CD14-positive monocyte (primary cell): ENCODE measurements at regions not wholly inside any gene's neighbourhood (a gene's known extent, or its start where the extent isn't known, plus 50 kb on each side); places are given as distances from the start of the nearest gene placed in this dataset.

Source experiments
- DNase-seq, 3 donors: peaks; one replicate each; pipeline ENCODE4 v3.0.0-alpha.2; 2011 to 2022
- H2AFZ ChIP-seq: 2 replicates; pipeline ENCODE4 v1.6.0; 2012; ENCODE audit warnings: mild to moderate bottlenecking, low read depth, low read length, inconsistent platforms; ENCODE audit not compliant: insufficient read depth, poor library complexity, severe bottlenecking
- H3K27ac ChIP-seq, 2 donors: 1 replicate in 1 of 2; 2 replicates in 1 of 2; pipeline ENCODE4 v1.5.1; 2012 to 2013; ENCODE audit warnings: low read length in 2 of 2, control low read depth in 1 of 2, inconsistent platforms in 1 of 2, low read depth in 1 of 2, mild to moderate bottlenecking in 1 of 2
- H3K27me3 ChIP-seq, 2 donors: one replicate each; pipeline versions ENCODE4 v1.6.0 to v1.6.1; 2011 to 2013; ENCODE audit warnings: low read length in 2 of 2; ENCODE audit not compliant: control insufficient read depth in 2 of 2, insufficient read depth in 2 of 2
- H3K36me3 ChIP-seq, 2 donors: replicated peaks in 1 of 2; 1 replicate in 1 of 2; 2 replicates in 1 of 2; pipeline versions ENCODE4 v1.5.1 to v1.6.1; 2012 to 2013; ENCODE audit warnings: low read length in 2 of 2, control low read depth in 1 of 2, inconsistent platforms in 1 of 2, mild to moderate bottlenecking in 1 of 2; ENCODE audit not compliant: insufficient read depth in 2 of 2, control insufficient read depth in 1 of 2
- H3K4me1 ChIP-seq, 2 donors: 1 replicate in 1 of 2; 2 replicates in 1 of 2; pipeline versions ENCODE4 v1.5.1 to v1.6.1; 2012 to 2013; ENCODE audit warnings: low read length in 2 of 2, control low read depth in 1 of 2, inconsistent platforms in 1 of 2, mild to moderate bottlenecking in 1 of 2, moderate library complexity in 1 of 2; ENCODE audit not compliant: insufficient read depth in 2 of 2, control insufficient read depth in 1 of 2
- H3K4me2 ChIP-seq: replicated peaks from 2 replicates; pipeline ENCODE3; 2012; ENCODE audit warnings: low read length, moderate library complexity, mild to moderate bottlenecking; ENCODE audit not compliant: poor library complexity, severe bottlenecking; ENCODE audit errors: extremely low read depth
- H3K4me3 ChIP-seq, 3 experiments: fragments of 200-600 bp in 1 of 3; sonication (generic) in 1 of 3; replicated peaks in 1 of 3; 1 replicate in 2 of 3; 2 replicates in 1 of 3; pipeline ENCODE4 v1.5.1; 2011 to 2013; ENCODE audit warnings: low read length in 3 of 3, mild to moderate bottlenecking in 3 of 3, control low read depth in 2 of 3, low read depth in 2 of 3, inconsistent platforms in 1 of 3, moderate library complexity in 1 of 3
- H3K79me2 ChIP-seq: 2 replicates; pipeline ENCODE4 v1.6.0; 2012; ENCODE audit warnings: mild to moderate bottlenecking, control low read depth, inconsistent platforms, low read length, moderate library complexity; ENCODE audit not compliant: insufficient read depth
- H3K9ac ChIP-seq: 2 replicates; pipeline ENCODE4 v1.6.0; 2017; ENCODE audit warnings: low read length, mild to moderate bottlenecking; ENCODE audit not compliant: insufficient read depth, poor library complexity, severe bottlenecking
- H3K9me3 ChIP-seq, 2 donors: replicated peaks in 1 of 2; 1 replicate in 1 of 2; 2 replicates in 1 of 2; pipeline versions ENCODE4 v1.5.1 to v1.6.1; 2012 to 2013; ENCODE audit warnings: low read length in 2 of 2, control low read depth in 1 of 2; ENCODE audit not compliant: control insufficient read depth in 1 of 2, insufficient read depth in 1 of 2
- H4K20me1 ChIP-seq: 2 replicates; pipeline ENCODE4 v1.6.0; 2012; ENCODE audit warnings: mild to moderate bottlenecking, low read length, control low read depth, moderate library complexity; ENCODE audit not compliant: insufficient read depth
- H3K27ac Mint-ChIP-seq, 7 donors: one replicate each; pipeline ENCODE4 v1.8.0; 2020; ENCODE audit warnings: mild to moderate bottlenecking in 7 of 7, mixed read lengths in 7 of 7, moderate library complexity in 6 of 7, inconsistent platforms in 2 of 7
- H3K27me3 Mint-ChIP-seq, 3 donors: one replicate each; pipeline ENCODE4 v1.8.0; 2021 to 2022; ENCODE audit warnings: low read depth in 3 of 3, mild to moderate bottlenecking in 3 of 3, mixed read lengths in 3 of 3, moderate library complexity in 3 of 3, inconsistent platforms in 1 of 3
- H3K36me3 Mint-ChIP-seq, 2 donors: one replicate each; pipeline ENCODE4 v1.8.0; 2020; ENCODE audit warnings: mixed read lengths in 2 of 2, inconsistent platforms in 1 of 2, mild to moderate bottlenecking in 1 of 2
- H3K4me1 Mint-ChIP-seq: one replicate; pipeline ENCODE4 v1.8.0; 2020; ENCODE audit warnings: mild to moderate bottlenecking, mixed read lengths
- H3K4me3 Mint-ChIP-seq, 2 donors: one replicate each; pipeline ENCODE4 v1.8.0; 2020; ENCODE audit warnings: mild to moderate bottlenecking in 2 of 2, mixed read lengths in 2 of 2, moderate library complexity in 1 of 2
- H3K9me3 Mint-ChIP-seq, 7 donors: one replicate each; pipeline ENCODE4 v1.8.0; 2020 to 2022; ENCODE audit warnings: mixed read lengths in 7 of 7, mild to moderate bottlenecking in 6 of 7, moderate library complexity in 6 of 7, inconsistent platforms in 2 of 7
- WGBS: methylation state at CpG from one replicate; pipeline ENCODE4 v1.1.5; 2013; ENCODE audit warnings: missing lambda C conversion rate; ENCODE audit not compliant: insufficient coverage; 5-methylcytosine and 5-hydroxymethylcytosine counted together
- intact Hi-C, 2 donors: fragments of 100-400 bp; cut with micrococcal nuclease; formaldehyde crosslinking; loops; one replicate each; pipeline versions ENCODE4 v1.15.0 to v1.15.1; 2023
- TF ChIP-seq, protein P1 (sequence below): fragments of 200-600 bp; IDR thresholded peaks from one replicate; pipeline ENCODE4 v1.8.0; 2022; ENCODE audit warnings: antibody characterized with exemption, mild to moderate bottlenecking

GRCh38 chr12:13594731-13595514 is 386.5 kb downstream of the GRIN2B start:
- Histone ChIP-seq H3K4me1 (no peaks in the 10 kb centered on the region), H3K4me3 (no peak overlapping the region), H3K4me2 (no peak overlapping the region), H3K9me3 (no peaks in the 10 kb centered on the region), H3K79me2 (no peaks in the 10 kb centered on the region), H2AFZ (no peak overlapping the region), H3K36me3 (no peaks in the 10 kb centered on the region), H3K9ac (no peak overlapping the region), H3K27me3 (no peaks in the 10 kb centered on the region), H3K27ac (no peak overlapping the region), H4K20me1 (no peaks in the 10 kb centered on the region)
- 77% methylated on average over 3 of the region's 5 CpGs for WGBS
- H3K27ac Mint-ChIP-seq, result no peak overlapping the region
- H3K9me3 Mint-ChIP-seq, result peaks cover 0 to 2% (median 0%) of the 10 kb centered on the region in 7 donors
- H3K4me1 Mint-ChIP-seq, result no peaks in the 10 kb centered on the region
- no peak for DNase-seq
- TF ChIP-seq, protein P1, sequence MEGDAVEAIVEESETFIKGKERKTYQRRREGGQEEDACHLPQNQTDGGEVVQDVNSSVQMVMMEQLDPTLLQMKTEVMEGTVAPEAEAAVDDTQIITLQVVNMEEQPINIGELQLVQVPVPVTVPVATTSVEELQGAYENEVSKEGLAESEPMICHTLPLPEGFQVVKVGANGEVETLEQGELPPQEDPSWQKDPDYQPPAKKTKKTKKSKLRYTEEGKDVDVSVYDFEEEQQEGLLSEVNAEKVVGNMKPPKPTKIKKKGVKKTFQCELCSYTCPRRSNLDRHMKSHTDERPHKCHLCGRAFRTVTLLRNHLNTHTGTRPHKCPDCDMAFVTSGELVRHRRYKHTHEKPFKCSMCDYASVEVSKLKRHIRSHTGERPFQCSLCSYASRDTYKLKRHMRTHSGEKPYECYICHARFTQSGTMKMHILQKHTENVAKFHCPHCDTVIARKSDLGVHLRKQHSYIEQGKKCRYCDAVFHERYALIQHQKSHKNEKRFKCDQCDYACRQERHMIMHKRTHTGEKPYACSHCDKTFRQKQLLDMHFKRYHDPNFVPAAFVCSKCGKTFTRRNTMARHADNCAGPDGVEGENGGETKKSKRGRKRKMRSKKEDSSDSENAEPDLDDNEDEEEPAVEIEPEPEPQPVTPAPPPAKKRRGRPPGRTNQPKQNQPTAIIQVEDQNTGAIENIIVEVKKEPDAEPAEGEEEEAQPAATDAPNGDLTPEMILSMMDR, result no peak
- no peak overlapping the region for H3K4me3 Mint-ChIP-seq
- no peaks in the 10 kb centered on the region for H3K27me3 Mint-ChIP-seq
- no peaks in the 10 kb centered on the region for H3K36me3 Mint-ChIP-seq
- intact Hi-C loops, result no loop called here

DNA sequence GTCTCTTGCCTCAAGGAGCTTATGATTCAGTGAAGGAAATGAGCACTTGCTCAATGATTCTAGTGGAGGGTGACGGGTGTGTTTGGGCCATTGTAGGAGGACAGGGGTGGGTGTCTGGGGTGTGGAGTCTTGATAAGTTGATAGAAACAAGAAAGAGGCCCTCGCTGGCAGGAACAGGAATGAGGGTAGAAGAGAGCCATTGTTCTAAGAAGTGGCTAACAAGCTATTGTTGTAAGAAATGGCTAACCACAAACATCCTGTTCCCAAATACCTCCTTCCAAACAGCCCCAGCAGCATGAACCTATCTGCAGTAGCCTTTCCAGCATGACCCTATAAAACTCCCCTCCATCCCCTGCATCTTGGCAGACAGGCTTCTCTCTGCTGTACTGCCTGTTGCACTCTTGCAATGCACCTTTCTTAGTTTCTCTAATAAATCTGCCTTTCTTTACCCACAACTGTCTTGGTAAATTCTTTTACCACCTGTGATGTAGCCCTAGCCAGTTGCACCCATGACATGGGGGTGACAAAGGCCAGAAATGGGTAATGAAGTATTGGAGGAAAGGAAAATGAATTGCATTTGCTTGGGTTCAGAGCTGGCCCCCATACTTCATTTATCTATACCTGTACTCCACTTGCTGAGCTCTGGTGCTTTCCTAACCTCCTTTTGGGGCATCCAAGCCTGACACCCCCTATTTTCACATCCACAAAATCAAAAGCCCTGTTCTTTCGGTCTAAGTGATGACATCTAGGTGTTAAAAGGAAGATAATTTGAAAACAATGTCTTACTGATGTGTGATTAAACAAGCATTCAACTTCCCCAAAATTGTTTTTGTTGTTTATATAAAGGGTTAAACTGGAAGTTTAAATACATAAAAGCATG is 389.1 kb downstream of the GRIN2B start:
- peaks cover 0 to 2% (median 0%) of the 10 kb centered on the region in 7 donors for H3K9me3 Mint-ChIP-seq
- H3K4me3 Mint-ChIP-seq, result peak overlapping the region in 1 of 2 donors; percentile 24
- no peaks in the 10 kb centered on the region for H3K4me1 Mint-ChIP-seq
- H3K9me3 ChIP-seq, result no peaks in the 10 kb centered on the region
- no peak overlapping the region for H3K27ac ChIP-seq
- no peaks in the 10 kb centered on the region for H3K27me3 Mint-ChIP-seq
- H3K79me2 ChIP-seq, result no peaks in the 10 kb centered on the region
- no peak overlapping the region for H2AFZ ChIP-seq
- H3K27me3 ChIP-seq, result no peaks in the 10 kb centered on the region
- intact Hi-C loops, result no loop called here
- no peaks in the 10 kb centered on the region for H3K36me3 Mint-ChIP-seq
- H3K4me1 ChIP-seq, result no peaks in the 10 kb centered on the region
- H3K9ac ChIP-seq, result no peak overlapping the region
- no peak overlapping the region for H3K4me3 ChIP-seq
- DNase-seq, result no peak
- H3K4me2 ChIP-seq, result no peak overlapping the region
- no peaks in the 10 kb centered on the region for H3K36me3 ChIP-seq
- TF ChIP-seq, protein P1, result no peak
- H3K27ac Mint-ChIP-seq, result no peak overlapping the region
- H4K20me1 ChIP-seq, result no peaks in the 10 kb centered on the region
- 57% methylated on average over 1 of the region's 3 CpGs for WGBS
